GM21423 (cell line): ENCODE measurements at regions not wholly inside any gene's neighbourhood (a gene's known extent, or its start where the extent isn't known, plus 50 kb on each side); places are given as distances from the start of the nearest gene placed in this dataset.
"Not testable (repeated sequence)": the region's sequence is repeated elsewhere in the genome, so short reads cannot be mapped to it uniquely, and the experiment has no call there.

Source experiments
- ATAC-seq: cut with Tn5 transposase; IDR thresholded peaks from one replicate; pipeline ENCODE4 v1.9.1; 2021; ENCODE audit warnings: mild to moderate bottlenecking, moderate library complexity; ENCODE audit not compliant: unreplicated experiment

- no peak for ATAC-seq
Measured at GRCh38 chr10:11691319-11691755, 50.8 kb upstream of the ECHDC3 start.

- no peak for ATAC-seq
Measured at GRCh38 chr10:11689945-11690736, 52.0 kb upstream of the ECHDC3 start.

- ATAC-seq: not testable (repeated sequence)
Measured at GRCh38 chr10:11688448-11688795, 53.8 kb upstream of the ECHDC3 start.

DNA sequence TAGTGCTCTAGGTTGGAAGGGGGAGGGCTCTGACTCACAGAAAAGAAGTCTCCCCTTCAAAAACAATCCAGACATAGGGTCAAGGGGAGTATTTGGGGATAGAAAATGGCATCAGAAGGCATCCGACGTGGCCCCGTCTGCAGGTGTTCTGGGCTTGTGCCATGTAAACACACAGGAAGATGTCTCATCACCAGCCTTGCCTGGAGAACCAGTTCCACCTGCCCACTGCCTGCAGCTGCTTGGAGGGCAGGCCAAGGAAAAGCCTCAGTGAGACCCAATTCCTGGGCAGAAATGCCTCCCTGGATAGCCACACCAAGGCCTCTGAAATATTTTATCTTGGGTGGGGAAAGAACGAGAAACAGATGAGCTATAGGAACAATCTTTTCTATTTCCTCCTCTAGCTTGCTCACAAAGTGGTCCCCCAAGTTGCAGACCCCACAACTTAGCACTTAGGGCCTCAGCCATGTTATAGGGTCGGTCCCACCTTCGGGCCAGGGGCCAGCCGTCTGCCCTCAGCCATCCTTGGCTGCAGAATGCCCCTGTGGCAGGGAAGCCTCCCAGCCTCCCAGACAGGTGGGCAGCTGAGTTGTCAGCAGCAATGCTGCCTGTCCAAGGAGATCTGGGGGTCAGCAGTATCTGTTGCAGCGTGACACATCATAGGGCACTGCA lies 54.3 kb upstream of the ECHDC3 start:
- no peak for ATAC-seq

GRCh38 chr10:11687357-11687771 lies 54.8 kb upstream of the ECHDC3 start:
- ATAC-seq: no peak

DNA sequence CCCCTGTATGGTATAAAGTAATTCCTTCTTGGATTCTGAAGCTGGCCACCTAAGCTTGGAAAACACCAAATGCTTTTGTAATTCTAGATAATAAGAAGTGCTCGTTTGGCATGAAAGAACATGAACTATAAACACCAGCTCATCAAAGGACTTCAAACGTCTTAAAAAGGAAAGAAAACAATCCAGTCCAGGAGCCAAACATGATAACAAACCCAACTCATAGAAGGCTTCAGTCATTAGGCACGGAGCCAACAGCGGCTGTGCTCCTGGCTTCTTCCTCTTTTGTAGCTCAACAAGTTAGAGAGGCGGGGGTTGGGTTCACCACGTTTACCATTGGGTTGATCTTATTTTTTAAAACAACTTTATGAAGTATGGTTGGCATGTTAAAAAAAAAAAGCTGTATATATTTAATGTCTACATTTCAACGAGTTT lies 56.4 kb upstream of the ECHDC3 start:
- ATAC-seq: peak; percentile 30

DNA sequence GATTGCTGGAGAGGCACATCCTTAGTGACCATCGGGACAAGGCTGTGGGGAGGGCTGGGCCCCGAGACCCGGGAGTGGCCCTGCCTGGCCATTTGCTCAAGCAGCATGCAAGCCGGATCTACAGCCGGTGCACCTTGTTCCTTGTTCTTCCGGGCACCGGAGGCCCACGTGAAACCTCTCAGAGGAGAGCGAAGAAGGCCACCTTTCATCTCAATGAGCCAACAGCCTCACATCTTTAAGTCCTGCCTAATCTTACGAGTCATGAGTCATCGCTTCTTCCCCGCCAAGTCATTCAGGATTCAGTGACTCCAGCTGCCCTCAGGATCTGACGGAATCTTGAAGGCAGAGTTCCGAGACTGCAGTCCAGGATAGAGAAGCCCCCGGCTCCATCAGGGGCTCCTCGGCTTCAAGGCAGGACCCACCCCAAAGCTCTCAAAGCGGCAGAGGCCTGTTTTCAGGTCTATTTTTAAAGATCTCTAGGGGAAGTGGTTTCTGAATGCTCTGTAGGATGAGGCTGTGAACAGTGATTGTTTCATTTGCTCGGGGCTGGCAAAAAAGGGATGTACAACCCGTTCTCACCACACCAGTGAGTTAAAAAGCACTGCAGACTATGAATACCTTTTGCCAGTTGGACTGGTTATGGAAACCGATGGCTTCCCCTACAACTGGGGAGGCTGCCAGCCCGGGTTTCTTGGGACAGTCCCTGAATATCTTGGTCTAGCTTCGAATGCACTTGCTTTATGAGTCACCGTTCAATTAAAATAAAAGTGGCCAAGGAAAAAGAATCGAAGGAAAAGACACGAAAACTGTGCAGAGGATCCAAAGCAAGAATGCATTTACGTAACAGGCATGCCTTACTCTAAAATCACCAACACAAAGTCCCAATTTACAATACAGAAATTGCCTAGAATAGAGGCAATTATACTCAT lies 57.2 kb upstream of the ECHDC3 start:
- peak; percentile 58 for ATAC-seq

- ATAC-seq: peak; percentile 14
Measured at GRCh38 chr10:11684341-11684716, 57.9 kb upstream of the ECHDC3 start.

DNA sequence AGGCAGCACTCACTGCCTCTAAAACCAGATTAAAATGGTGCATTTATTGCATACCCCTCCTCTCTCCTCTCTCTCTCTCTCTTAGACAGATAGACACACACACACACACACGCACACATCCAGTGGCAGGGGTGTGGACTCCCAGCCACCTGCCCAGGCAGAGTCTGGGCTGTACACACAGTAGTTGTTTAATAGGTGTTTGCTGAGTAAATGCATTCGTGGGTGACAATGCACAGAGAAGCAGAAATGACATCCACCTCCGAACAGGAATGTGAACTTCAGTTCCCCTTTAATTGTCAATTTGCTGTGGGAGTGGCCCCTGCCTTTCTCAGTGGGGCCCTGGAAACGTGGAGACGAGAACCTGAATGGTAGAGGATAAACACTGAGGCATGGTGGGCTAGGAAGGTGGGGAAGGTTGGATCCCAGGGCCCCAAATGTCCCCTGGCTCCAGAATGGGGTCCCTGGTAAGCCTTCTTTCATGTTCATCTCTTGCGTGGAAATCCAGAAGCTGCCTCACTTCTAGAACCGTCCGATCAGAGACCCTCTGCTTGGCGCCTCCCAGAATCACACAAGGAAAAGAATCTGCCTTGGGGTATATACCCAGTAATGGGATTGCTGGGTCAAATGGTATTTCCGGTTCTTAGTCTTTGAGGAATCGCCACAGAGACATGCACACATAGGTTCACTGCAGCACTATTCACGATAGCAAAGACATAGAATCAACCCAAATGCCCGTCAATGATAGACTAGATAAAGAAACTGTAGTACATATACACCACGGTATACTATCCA lies 58.5 kb upstream of the ECHDC3 start:
- ATAC-seq: no peak

- no peak for ATAC-seq
Measured at GRCh38 chr10:11682851-11683250, 59.3 kb upstream of the ECHDC3 start.

DNA sequence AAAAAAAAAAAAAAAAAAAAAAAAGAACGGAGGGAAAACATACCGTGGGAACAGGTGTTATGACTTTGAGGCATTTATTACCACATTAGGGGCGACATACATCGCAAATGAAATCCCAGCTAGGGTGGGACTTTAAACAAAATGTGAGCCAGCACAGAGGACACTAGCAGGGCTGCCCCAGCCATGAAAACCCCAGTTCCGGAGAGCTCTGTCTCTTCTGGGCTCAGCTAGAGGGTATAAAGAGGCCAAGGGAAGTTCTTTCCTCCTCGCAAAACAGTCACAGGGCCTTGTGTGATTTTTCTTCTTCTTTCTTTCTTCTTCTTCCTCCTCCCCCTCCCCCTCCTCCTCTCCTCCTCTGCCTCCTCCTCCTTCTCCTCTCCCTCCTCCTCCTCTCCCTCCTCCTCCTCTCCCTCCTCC lies 59.9 kb upstream of the ECHDC3 start:
- no peak for ATAC-seq

- ATAC-seq: no peak
Measured at GRCh38 chr10:11680496-11680895, 61.7 kb upstream of the ECHDC3 start.

GRCh38 chr10:11679946-11680345 lies 62.2 kb upstream of the ECHDC3 start:
- no peak for ATAC-seq

GRCh38 chr10:11678074-11678793 lies 63.9 kb upstream of the ECHDC3 start:
- ATAC-seq: peak; percentile 85

DNA sequence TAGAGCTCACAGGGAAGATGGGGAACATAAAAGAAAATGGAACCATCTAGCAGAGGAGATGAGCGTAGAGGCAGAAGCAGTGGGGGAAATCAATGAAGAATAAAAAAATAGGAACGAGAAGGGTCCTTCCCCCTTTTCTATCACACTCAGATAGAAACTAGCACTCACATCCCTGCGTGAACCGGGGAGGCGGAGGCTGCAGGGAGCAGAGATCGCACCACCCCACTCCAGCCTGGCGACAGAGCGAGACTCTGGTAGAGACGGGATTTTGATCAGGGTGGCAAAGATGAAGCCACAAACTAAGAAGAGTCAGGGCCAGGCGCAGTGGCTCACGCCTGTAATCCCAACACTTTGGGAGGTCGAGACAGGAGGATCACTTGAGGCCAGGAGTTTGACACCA lies 64.7 kb upstream of the ECHDC3 start:
- ATAC-seq: no peak

GRCh38 chr10:11673346-11674280 lies 62.2 kb upstream of the USP6NL start:
- no peak for ATAC-seq

GRCh38 chr10:11672836-11673235 lies 61.4 kb upstream of the USP6NL start:
- no peak for ATAC-seq

GRCh38 chr10:11670381-11670780 lies 58.9 kb upstream of the USP6NL start:
- no peak for ATAC-seq
